Endothelial cell of umbilical vein (primary cell): ENCODE measurements at regions not wholly inside any gene's neighbourhood (a gene's known extent, or its start where the extent isn't known, plus 50 kb on each side); places are given as distances from the start of the nearest gene placed in this dataset.

Experiments used
- BruUV-seq: library from RNA; stranded (reverse); fragments of 400-500 nt; replicated peaks from 2 replicates; lab custom pipeline; 2021; lab: Mats Ljungman, UMichigan
- CTCF ChIA-PET: fragments of 300-600, 350-600 bp; sonication (Branson Sonifier 250); formaldehyde crosslinking; loops from one replicate; lab custom pipeline; 2021; ENCODE audit warnings: antibody characterized with exemption, inconsistent platforms; lab: Charles Lee
- POLR2A ChIA-PET: fragments of 300-600, 350-600 bp; sonication (Branson Sonifier 250); formaldehyde crosslinking; loops from one replicate; lab custom pipeline; 2021; ENCODE audit warnings: antibody characterized with exemption, inconsistent platforms; lab: Charles Lee
- DNase-seq: peaks from one replicate; pipeline ENCODE4 v3.0.0-alpha.2; 2011; ENCODE audit warnings: low read depth, low spot score
- FAIRE-seq: peaks from 2 replicates; lab custom pipeline; 2011; peaks lifted over from hg19 to GRCh38; lab: Jason Lieb, UNC
- H2AFZ ChIP-seq: 2 replicates; pipeline ENCODE4 v1.6.0; 2012; ENCODE audit warnings: low read depth, low read length, control low read depth, inconsistent platforms
- H3K27ac ChIP-seq: 2 replicates; pipeline ENCODE4 v1.5.1; 2011; ENCODE audit warnings: low read depth, mild to moderate bottlenecking, control low read depth, low read length, moderate library complexity; ENCODE audit not compliant: insufficient read depth
- H3K27me3 ChIP-seq, 2 experiments: 2 replicates each; pipeline versions ENCODE4 v1.6.0 to v1.6.1; 2011; ENCODE audit warnings: low read length in 2 of 2, mixed read lengths in 1 of 2; ENCODE audit not compliant: control insufficient read depth in 2 of 2, insufficient read depth in 2 of 2
- H3K36me3 ChIP-seq, 2 experiments: 2 replicates in 1 of 2; 3 replicates in 1 of 2; pipeline ENCODE4 v1.5.1; 2011; ENCODE audit warnings: low read length in 2 of 2, mild to moderate bottlenecking in 1 of 2, moderate library complexity in 1 of 2; ENCODE audit not compliant: control insufficient read depth in 2 of 2, insufficient read depth in 2 of 2; ENCODE audit errors: extremely low read depth in 1 of 2
- H3K4me1 ChIP-seq: 3 replicates; pipeline ENCODE4 v1.5.1; 2011; ENCODE audit warnings: mild to moderate bottlenecking, low read length; ENCODE audit not compliant: control insufficient read depth, insufficient read depth; ENCODE audit errors: extremely low read depth
- H3K4me2 ChIP-seq: 2 replicates; pipeline ENCODE4 v1.6.1; 2011; ENCODE audit warnings: low read length, control low read depth, mixed read lengths; ENCODE audit not compliant: insufficient read depth
- H3K4me3 ChIP-seq, 3 experiments: fragments of 200-600 bp in 1 of 3; sonication (generic), shearing (Covaris generic) in 1 of 3; replicated peaks in 1 of 3; 2 replicates each; pipeline ENCODE4 v1.5.1; 2011 to 2016; ENCODE audit warnings: control low read depth in 3 of 3, low read length in 3 of 3, mild to moderate bottlenecking in 2 of 3, inconsistent platforms in 1 of 3, low read depth in 1 of 3, moderate library complexity in 1 of 3; ENCODE audit not compliant: insufficient read depth in 1 of 3
- H3K79me2 ChIP-seq: 2 replicates; pipeline ENCODE4 v1.6.0; 2012; ENCODE audit warnings: low read length, inconsistent platforms; ENCODE audit not compliant: control insufficient read depth, insufficient read depth
- H3K9ac ChIP-seq: replicated peaks from 2 replicates; pipeline ENCODE3; 2011; ENCODE audit warnings: low read length, control low read depth; ENCODE audit not compliant: insufficient read depth; ENCODE audit errors: extremely low read depth
- H3K9me1 ChIP-seq: replicated peaks from 3 replicates; pipeline ENCODE4 v1.6.0; 2011; ENCODE audit warnings: mild to moderate bottlenecking, low read length; ENCODE audit not compliant: control insufficient read depth, insufficient read depth; ENCODE audit errors: extremely low read depth
- H3K9me3 ChIP-seq: replicated peaks from 2 replicates; pipeline ENCODE4 v1.5.1; 2012; ENCODE audit warnings: low read length, inconsistent platforms; ENCODE audit not compliant: control insufficient read depth, insufficient read depth
- H4K20me1 ChIP-seq: replicated peaks from 2 replicates; pipeline ENCODE3; 2011; ENCODE audit warnings: mild to moderate bottlenecking, low read length; ENCODE audit not compliant: control insufficient read depth, insufficient read depth; ENCODE audit errors: extremely low read depth
- EZH2 ChIP-seq: IDR thresholded peaks from 2 replicates; pipeline ENCODE4 v1.6.1; 2012; ENCODE audit warnings: borderline replicate concordance, low read depth, mild to moderate bottlenecking, moderate library complexity, low read length, inconsistent platforms; ENCODE audit not compliant: severe bottlenecking
- FOS ChIP-seq: IDR thresholded peaks from 2 replicates; pipeline ENCODE4 v1.6.1; 2011; ENCODE audit warnings: mild to moderate bottlenecking, low read length, moderate library complexity, borderline replicate concordance; ENCODE audit not compliant: insufficient read depth
- GATA2 ChIP-seq: IDR thresholded peaks from 2 replicates; pipeline ENCODE4 v1.7.0; 2011; ENCODE audit warnings: low read depth, mild to moderate bottlenecking, moderate library complexity, mixed read lengths, low read length; ENCODE audit not compliant: insufficient read length, insufficient read depth
- JUN ChIP-seq: IDR thresholded peaks from 2 replicates; pipeline ENCODE4 v1.6.1; 2011; ENCODE audit warnings: borderline replicate concordance, low read depth; ENCODE audit not compliant: insufficient read length, insufficient read depth
- MYC ChIP-seq: IDR thresholded peaks from one replicate; pipeline ENCODE4 v1.6.1; 2011; ENCODE audit warnings: mild to moderate bottlenecking, low read depth, low read length
- POLR2A ChIP-seq: IDR thresholded peaks from 2 replicates; pipeline ENCODE4 v1.6.1; 2012; ENCODE audit warnings: low read depth, mild to moderate bottlenecking, control low read depth, low read length
- POLR2AphosphoS5 ChIP-seq: IDR thresholded peaks from 2 replicates; pipeline ENCODE4 v1.6.1; 2012; ENCODE audit warnings: low read depth, mild to moderate bottlenecking, control low read depth, low read length, moderate library complexity; ENCODE audit not compliant: insufficient read depth
- dilution Hi-C: fragments of 300-500 bp; cut with MboI; formaldehyde crosslinking; loops from one replicate; pipeline ENCODE4 v1.15.0; 2019; ENCODE audit warnings: low sequenced_read_pairs; ENCODE audit not compliant: extremely low pct_ligation_motif_present
- intact Hi-C: fragments of 100-400 bp; cut with micrococcal nuclease; formaldehyde crosslinking; loops from one replicate; pipeline ENCODE4 v1.10.0; 2022
- TF ChIP-seq, protein P1 (sequence below): IDR thresholded peaks from 2 replicates; pipeline ENCODE4 v1.6.1; 2011; ENCODE audit not compliant: insufficient read depth, insufficient read length
- TF ChIP-seq, protein P2 (sequence below), 2 donors: IDR thresholded peaks; 1 replicate in 1 of 2; 2 replicates in 1 of 2; pipeline ENCODE4 v1.5.1; 2011; ENCODE audit warnings: low read length in 2 of 2, mild to moderate bottlenecking in 2 of 2, moderate library complexity in 2 of 2, control low read depth in 1 of 2, inconsistent platforms in 1 of 2, low read depth in 1 of 2; ENCODE audit not compliant: insufficient read depth in 1 of 2; ENCODE audit errors: extremely low read depth in 1 of 2

DNA sequence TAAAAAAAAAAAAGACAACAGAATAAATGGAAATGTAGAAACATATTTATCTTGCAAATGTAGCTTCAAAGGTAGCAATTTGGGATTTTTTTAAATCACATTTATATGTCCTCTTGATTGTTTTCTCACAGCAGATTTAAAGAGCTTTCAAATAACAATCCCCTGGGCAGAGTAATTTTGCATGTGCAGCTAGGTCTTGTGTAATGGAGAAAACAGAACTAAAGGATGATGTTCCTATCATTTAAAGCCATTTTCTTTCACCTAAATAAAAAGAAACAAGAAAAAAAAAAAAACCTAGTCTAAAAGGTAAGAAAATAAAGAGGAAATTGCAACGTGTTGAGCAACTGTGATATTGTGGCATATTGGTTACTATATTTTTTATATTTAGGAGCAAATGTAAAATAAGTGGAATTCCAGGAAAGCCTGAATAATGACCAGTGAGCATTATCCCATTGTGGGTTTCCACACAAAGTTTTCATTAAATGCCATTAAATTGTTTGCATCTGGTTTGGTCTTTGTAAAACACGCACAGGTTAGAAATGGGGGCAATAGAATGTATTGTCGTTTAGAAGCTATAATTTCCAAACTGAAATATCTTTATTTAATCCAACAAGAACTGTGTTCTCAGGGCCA is 215.6 kb downstream of the SLC6A15 start:
- DNase-seq, result no peak
- Histone ChIP-seq H3K9me1 (no peaks in the 10 kb centered on the region), H3K79me2 (no peaks in the 10 kb centered on the region), H3K4me2 (no peak overlapping the region), H3K9me3 (no peaks in the 10 kb centered on the region), H4K20me1 (no peaks in the 10 kb centered on the region), H3K4me3 (no peak overlapping the region), H3K36me3 (no peaks in the 10 kb centered on the region), H3K9ac (no peak overlapping the region), H2AFZ (no peak overlapping the region), H3K27ac (no peak overlapping the region), H3K4me1 (no peaks in the 10 kb centered on the region), H3K27me3 (no peaks in the 10 kb centered on the region)
- no peak for FAIRE-seq
- TF ChIP-seq, protein P1, sequence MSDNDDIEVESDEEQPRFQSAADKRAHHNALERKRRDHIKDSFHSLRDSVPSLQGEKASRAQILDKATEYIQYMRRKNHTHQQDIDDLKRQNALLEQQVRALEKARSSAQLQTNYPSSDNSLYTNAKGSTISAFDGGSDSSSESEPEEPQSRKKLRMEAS, result no peak
- TF ChIP-seq JUN, result no peak
- TF ChIP-seq EZH2, result no peak
- TF ChIP-seq POLR2AphosphoS5, result no peak
- TF ChIP-seq MYC, result no peak
- no peak for TF ChIP-seq GATA2
- TF ChIP-seq FOS, result no peak
- TF ChIP-seq POLR2A, result no peak
- TF ChIP-seq, protein P2, sequence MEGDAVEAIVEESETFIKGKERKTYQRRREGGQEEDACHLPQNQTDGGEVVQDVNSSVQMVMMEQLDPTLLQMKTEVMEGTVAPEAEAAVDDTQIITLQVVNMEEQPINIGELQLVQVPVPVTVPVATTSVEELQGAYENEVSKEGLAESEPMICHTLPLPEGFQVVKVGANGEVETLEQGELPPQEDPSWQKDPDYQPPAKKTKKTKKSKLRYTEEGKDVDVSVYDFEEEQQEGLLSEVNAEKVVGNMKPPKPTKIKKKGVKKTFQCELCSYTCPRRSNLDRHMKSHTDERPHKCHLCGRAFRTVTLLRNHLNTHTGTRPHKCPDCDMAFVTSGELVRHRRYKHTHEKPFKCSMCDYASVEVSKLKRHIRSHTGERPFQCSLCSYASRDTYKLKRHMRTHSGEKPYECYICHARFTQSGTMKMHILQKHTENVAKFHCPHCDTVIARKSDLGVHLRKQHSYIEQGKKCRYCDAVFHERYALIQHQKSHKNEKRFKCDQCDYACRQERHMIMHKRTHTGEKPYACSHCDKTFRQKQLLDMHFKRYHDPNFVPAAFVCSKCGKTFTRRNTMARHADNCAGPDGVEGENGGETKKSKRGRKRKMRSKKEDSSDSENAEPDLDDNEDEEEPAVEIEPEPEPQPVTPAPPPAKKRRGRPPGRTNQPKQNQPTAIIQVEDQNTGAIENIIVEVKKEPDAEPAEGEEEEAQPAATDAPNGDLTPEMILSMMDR (IDR thresholded peaks at IDR 0.05; ENCODE audit: extremely low read depth in 1 of 2, insufficient read depth in 1 of 2, low read depth in 1 of 2, low read length in 2 of 2), result no peak
- CTCF ChIA-PET, result no interaction called here
- dilution Hi-C loops, result no loop called here
- BruUV-seq, result no TSS peak
- intact Hi-C loops, result no loop called here
- POLR2A ChIA-PET, result no interaction called here
